ENCODE measurements at regions not wholly inside any gene's neighbourhood (a gene's known extent, or its start where the extent isn't known, plus 50 kb on each side); places are given as distances from the start of the nearest gene placed in this dataset.

GRCh38 chr5:105931881-105932421, 1738.8 kb downstream of the EFNA5 start:
- TF ChIP-seq, protein P1, sequence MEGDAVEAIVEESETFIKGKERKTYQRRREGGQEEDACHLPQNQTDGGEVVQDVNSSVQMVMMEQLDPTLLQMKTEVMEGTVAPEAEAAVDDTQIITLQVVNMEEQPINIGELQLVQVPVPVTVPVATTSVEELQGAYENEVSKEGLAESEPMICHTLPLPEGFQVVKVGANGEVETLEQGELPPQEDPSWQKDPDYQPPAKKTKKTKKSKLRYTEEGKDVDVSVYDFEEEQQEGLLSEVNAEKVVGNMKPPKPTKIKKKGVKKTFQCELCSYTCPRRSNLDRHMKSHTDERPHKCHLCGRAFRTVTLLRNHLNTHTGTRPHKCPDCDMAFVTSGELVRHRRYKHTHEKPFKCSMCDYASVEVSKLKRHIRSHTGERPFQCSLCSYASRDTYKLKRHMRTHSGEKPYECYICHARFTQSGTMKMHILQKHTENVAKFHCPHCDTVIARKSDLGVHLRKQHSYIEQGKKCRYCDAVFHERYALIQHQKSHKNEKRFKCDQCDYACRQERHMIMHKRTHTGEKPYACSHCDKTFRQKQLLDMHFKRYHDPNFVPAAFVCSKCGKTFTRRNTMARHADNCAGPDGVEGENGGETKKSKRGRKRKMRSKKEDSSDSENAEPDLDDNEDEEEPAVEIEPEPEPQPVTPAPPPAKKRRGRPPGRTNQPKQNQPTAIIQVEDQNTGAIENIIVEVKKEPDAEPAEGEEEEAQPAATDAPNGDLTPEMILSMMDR (conservative IDR thresholded peaks at IDR 0.05), result no peak
- H3K27ac ChIP-seq, result no peak overlapping the region

GRCh38 chr5:105929858-105930257, 1740.9 kb downstream of the EFNA5 start:
- no peak overlapping the region for H3K27ac ChIP-seq
- TF ChIP-seq, protein P1 (conservative IDR thresholded peaks at IDR 0.05), result no peak

DNA sequence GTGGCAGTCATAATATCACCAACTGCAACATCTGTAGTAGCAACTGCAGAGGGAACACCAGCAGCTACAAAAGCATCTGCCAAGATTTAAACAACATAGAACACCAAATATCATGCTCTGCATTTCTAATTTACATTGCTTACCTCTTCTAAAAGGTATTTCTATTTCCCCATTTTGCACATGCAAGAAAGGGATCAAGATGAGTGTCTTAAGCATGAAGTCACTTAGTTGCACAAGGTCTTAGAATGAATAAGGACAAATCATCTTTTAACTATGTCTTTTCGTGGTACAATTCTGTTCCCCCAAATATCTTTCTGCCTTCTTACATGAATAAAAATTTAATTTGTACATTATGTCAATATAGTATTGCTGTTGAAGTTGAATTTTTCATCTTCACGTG, 1746.4 kb downstream of the EFNA5 start:
- H3K27ac ChIP-seq, result no peak overlapping the region
- TF ChIP-seq, protein P1 (conservative IDR thresholded peaks at IDR 0.05), result no peak

GRCh38 chr5:105922574-105922973, 1748.2 kb downstream of the EFNA5 start:
- TF ChIP-seq, protein P1 (conservative IDR thresholded peaks at IDR 0.05), result no peak

DNA sequence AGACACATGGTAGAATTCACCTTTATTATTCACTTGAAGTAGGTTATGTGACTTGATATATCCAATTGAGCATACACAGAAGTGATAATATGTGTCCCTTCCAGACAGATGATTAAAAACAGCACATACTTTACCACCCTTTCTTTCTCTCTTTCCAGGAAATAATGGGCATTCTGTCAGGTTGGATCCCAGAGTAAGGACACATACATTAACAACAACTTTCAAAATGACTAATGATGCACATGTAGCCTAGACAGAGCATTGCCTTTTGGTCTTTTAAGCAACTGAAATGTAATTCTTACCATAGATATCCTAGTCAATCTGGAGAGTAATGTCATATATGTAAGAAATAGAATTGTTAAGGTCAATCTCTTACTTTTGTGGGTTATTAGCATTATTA, 1748.7 kb downstream of the EFNA5 start:
- H3K27ac ChIP-seq, result no peak overlapping the region
- TF ChIP-seq, protein P1 (conservative IDR thresholded peaks at IDR 0.05), result no peak

More at GRCh38 chr5:105922574-105922973, 1748.2 kb downstream of the EFNA5 start:
- H3K27ac ChIP-seq, result no peak overlapping the region

DNA sequence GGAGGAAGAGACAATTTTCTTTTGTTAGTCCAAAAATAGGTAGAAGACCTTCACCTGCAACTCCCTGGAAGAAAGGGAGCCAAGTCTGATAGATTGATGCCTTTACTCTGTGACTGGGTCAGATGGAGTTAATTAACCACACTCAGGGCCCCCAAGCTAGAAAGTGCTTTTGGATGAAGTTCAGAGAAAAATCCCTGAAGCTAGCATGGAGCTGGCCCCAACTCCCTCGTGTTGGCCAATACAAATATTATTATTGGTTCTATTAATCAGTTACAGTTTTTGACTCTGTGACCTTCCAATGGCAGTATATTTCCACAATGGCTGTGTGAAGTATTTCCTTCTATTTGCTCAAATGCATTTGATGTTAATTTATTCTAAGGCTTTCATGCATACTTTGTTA, 1753.5 kb downstream of the EFNA5 start:
- no peak overlapping the region for H3K27ac ChIP-seq
- TF ChIP-seq, protein P1 (conservative IDR thresholded peaks at IDR 0.05), result no peak

DNA sequence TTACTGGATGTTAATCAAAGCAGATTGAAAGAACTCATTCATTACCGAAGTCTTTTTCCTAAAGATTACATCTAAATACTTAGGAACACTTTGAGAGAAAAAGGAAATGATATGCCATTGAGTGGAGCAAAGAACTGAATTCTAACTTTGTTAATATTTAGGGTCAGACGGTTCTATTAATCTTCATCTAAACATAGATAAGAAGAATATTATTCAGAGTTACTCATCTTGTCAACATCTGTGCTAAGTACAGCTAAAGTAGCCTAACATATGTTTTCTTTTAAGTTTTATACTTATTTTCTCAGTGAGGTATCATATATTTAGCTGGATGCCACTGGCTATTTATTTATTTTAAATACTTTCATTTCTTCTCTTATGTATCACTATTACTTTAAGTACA, 1763.7 kb downstream of the EFNA5 start:
- TF ChIP-seq, protein P1 (conservative IDR thresholded peaks at IDR 0.05), result no peak
- H3K27ac ChIP-seq, result no peak overlapping the region

Data from VCaP (cell line).